SK-N-SH (cell line): ENCODE measurements at regions not wholly inside any gene's neighbourhood (a gene's known extent, or its start where the extent isn't known, plus 50 kb on each side); places are given as distances from the start of the nearest gene placed in this dataset.

Experiments used
- CTCF ChIA-PET: fragments of 300-600, 350-600 bp; formaldehyde crosslinking; extraction: SDS; loops from one replicate; lab custom pipeline; 2021; lab: Yijun Ruan, JAX
- POLR2A ChIA-PET: fragments of 350-600 bp; sonication (Branson Sonifier 250); formaldehyde crosslinking; extraction: SDS; loops from one replicate; lab custom pipeline; 2020; ENCODE audit warnings: antibody characterized with exemption, inconsistent platforms; lab: Yijun Ruan, JAX
- DNase-seq: peaks from one replicate; pipeline ENCODE4 v3.0.0; 2012
- H2AFZ ChIP-seq: fragments of 200-600 bp; sonication (generic); 2 replicates; pipeline ENCODE4 v1.8.1; 2016; ENCODE audit warnings: antibody characterized with exemption, mild to moderate bottlenecking, low read depth
- H3F3A ChIP-seq: fragments of 200-600 bp; sonication (generic); replicated peaks from 2 replicates; pipeline ENCODE3; 2016; ENCODE audit warnings: antibody characterized with exemption, mild to moderate bottlenecking; ENCODE audit not compliant: insufficient read depth
- H3K27ac ChIP-seq, 2 experiments: fragments of 200-500 bp in 1 of 2; fragments of 200-600 bp in 1 of 2; sonication (Bioruptor generic) in 1 of 2; sonication (generic), shearing (Covaris generic) in 1 of 2; 2 replicates each; pipeline versions ENCODE4 v1.5.1 to v1.6.1; 2014 to 2016; ENCODE audit warnings: low read depth in 2 of 2, inconsistent platforms in 1 of 2, low read length in 1 of 2, mild to moderate bottlenecking in 1 of 2, mixed read lengths in 1 of 2
- H3K27me3 ChIP-seq: fragments of 200-600 bp; sonication (generic), shearing (Covaris generic); 2 replicates; pipeline ENCODE4 v1.6.1; 2016; ENCODE audit warnings: mixed run types; ENCODE audit not compliant: insufficient read depth
- H3K36me3 ChIP-seq, 2 experiments: fragments of 200-500 bp in 1 of 2; fragments of 200-600 bp in 1 of 2; sonication (Bioruptor generic) in 1 of 2; sonication (generic) in 1 of 2; replicated peaks in 1 of 2; 2 replicates each; pipeline versions ENCODE3 to v1.5.1; 2014 to 2016; ENCODE audit warnings: low read length in 1 of 2, mild to moderate bottlenecking in 1 of 2; ENCODE audit not compliant: insufficient read depth in 2 of 2, control insufficient read depth in 1 of 2
- H3K4me1 ChIP-seq, 2 experiments: fragments of 200-500 bp in 1 of 2; fragments of 200-600 bp in 1 of 2; sonication (Bioruptor generic) in 1 of 2; sonication (generic), shearing (Covaris generic) in 1 of 2; 2 replicates each; pipeline versions ENCODE4 v1.5.1 to v1.6.1; 2014 to 2016; ENCODE audit warnings: low read depth in 1 of 2, low read length in 1 of 2, mixed run types in 1 of 2; ENCODE audit not compliant: insufficient read depth in 2 of 2, control insufficient read depth in 1 of 2
- H3K4me2 ChIP-seq: fragments of 200-600 bp; sonication (generic), shearing (Covaris generic); 2 replicates; pipeline ENCODE4 v1.6.1; 2017; ENCODE audit warnings: mixed run types
- H3K4me3 ChIP-seq, 2 experiments: fragments of 200-500 bp in 1 of 2; fragments of 200-600 bp in 1 of 2; sonication (Bioruptor generic) in 1 of 2; sonication (generic), shearing (Covaris generic) in 1 of 2; 2 replicates each; pipeline versions ENCODE4 v1.5.1 to v1.8.1; 2014 to 2016; ENCODE audit warnings: low read depth in 2 of 2, inconsistent platforms in 1 of 2, low read length in 1 of 2, mild to moderate bottlenecking in 1 of 2, mixed read lengths in 1 of 2, moderate library complexity in 1 of 2
- H3K79me2 ChIP-seq: fragments of 200-600 bp; sonication (generic); 2 replicates; pipeline ENCODE4 v1.8.1; 2017; ENCODE audit warnings: mild to moderate bottlenecking; ENCODE audit not compliant: insufficient read depth
- H3K9ac ChIP-seq: fragments of 200-600 bp; sonication (generic); 2 replicates; pipeline ENCODE4 v1.6.1; 2017; ENCODE audit warnings: mixed run types
- H3K9me2 ChIP-seq: fragments of 200-600 bp; sonication (generic); 2 replicates; pipeline ENCODE4 v1.6.1; 2017; ENCODE audit warnings: mixed run types
- H3K9me3 ChIP-seq: fragments of 200-600 bp; sonication (generic); 2 replicates; pipeline ENCODE4 v1.6.1; 2017; ENCODE audit warnings: mixed run types, mild to moderate bottlenecking, moderate library complexity
- H4K20me1 ChIP-seq: fragments of 200-600 bp; sonication (generic); 2 replicates; pipeline ENCODE4 v1.6.1; 2017; ENCODE audit warnings: mild to moderate bottlenecking, mixed run types; ENCODE audit not compliant: insufficient read depth
- ELF1 ChIP-seq: IDR thresholded peaks from 2 replicates; pipeline ENCODE4 v1.4.0; 2012
- EP300 ChIP-seq, 2 experiments: IDR thresholded peaks; 2 replicates each; pipeline versions ENCODE4 v1.4.0 to v1.6.1; 2012; ENCODE audit warnings: borderline replicate concordance in 1 of 2, low read depth in 1 of 2, low read length in 1 of 2
- EZH2phosphoT487 ChIP-seq: fragments of 200-600 bp; sonication (generic); IDR thresholded peaks from 2 replicates; pipeline ENCODE4 v1.6.1; 2017; ENCODE audit warnings: low read depth, mixed run types, mild to moderate bottlenecking, antibody characterized with exemption, moderate library complexity, borderline replicate concordance
- GABPA ChIP-seq: IDR thresholded peaks from 2 replicates; pipeline ENCODE4 v1.4.0; 2012; ENCODE audit warnings: low read depth, mild to moderate bottlenecking
- GATA2 ChIP-seq: sonication (generic); formaldehyde crosslinking; IDR thresholded peaks from 2 replicates; pipeline ENCODE4 v1.5.0; 2020; ENCODE audit warnings: mild to moderate bottlenecking, missing genetic modification reagents
- MXI1 ChIP-seq: IDR thresholded peaks from 2 replicates; pipeline ENCODE4 v1.6.1; 2012; ENCODE audit warnings: mild to moderate bottlenecking, low read depth, low read length, improper control_type of control experiment
- NRF1 ChIP-seq: IDR thresholded peaks from 2 replicates; pipeline ENCODE4 v1.6.1; 2012; ENCODE audit warnings: low read depth, mild to moderate bottlenecking, low read length
- POLR2AphosphoS5 ChIP-seq: IDR thresholded peaks from 2 replicates; pipeline ENCODE4 v1.6.1; 2012; ENCODE audit warnings: low read depth, low read length
- RAD21 ChIP-seq: IDR thresholded peaks from 2 replicates; pipeline ENCODE4 v1.6.1; 2012; ENCODE audit warnings: mild to moderate bottlenecking, low read length
- REST ChIP-seq: IDR thresholded peaks from 2 replicates; pipeline ENCODE4 v1.6.1; 2012; ENCODE audit warnings: mild to moderate bottlenecking, low read depth, low read length, moderate library complexity
- RFX5 ChIP-seq: IDR thresholded peaks from 2 replicates; pipeline ENCODE4 v1.6.1; 2012; ENCODE audit warnings: mild to moderate bottlenecking, improper control_type of control experiment, low read length
- RXRA ChIP-seq: IDR thresholded peaks from 2 replicates; pipeline ENCODE4 v1.4.0; 2012; ENCODE audit warnings: low read depth, mild to moderate bottlenecking, borderline replicate concordance
- SMC3 ChIP-seq: IDR thresholded peaks from 2 replicates; pipeline ENCODE4 v1.6.1; 2012; ENCODE audit warnings: low read depth, low read length, improper control_type of control experiment
- TAF1 ChIP-seq: IDR thresholded peaks from 2 replicates; pipeline ENCODE4 v1.6.1; 2012; ENCODE audit warnings: low read depth, mild to moderate bottlenecking, low read length, moderate library complexity, borderline replicate concordance
- TCF12 ChIP-seq: IDR thresholded peaks from 2 replicates; pipeline ENCODE4 v1.4.0; 2012
- USF1 ChIP-seq: IDR thresholded peaks from 2 replicates; pipeline ENCODE4 v1.4.0; 2012; ENCODE audit warnings: low read depth, borderline replicate concordance
- USF2 ChIP-seq: fragments of 150-350 bp; IDR thresholded peaks from 2 replicates; pipeline ENCODE4 v1.6.1; 2017; ENCODE audit warnings: antibody characterized with exemption, low read length, low read depth, borderline replicate concordance
- WGBS: methylation state at CpG from one replicate; pipeline ENCODE4 v1.1.6; 2017; ENCODE audit warnings: low lambda C conversion rate; 5-methylcytosine and 5-hydroxymethylcytosine counted together
- TF ChIP-seq, protein P1 (sequence below): IDR thresholded peaks from 2 replicates; pipeline ENCODE4 v1.4.0; 2012; ENCODE audit warnings: low read depth, borderline replicate concordance
- TF ChIP-seq, protein P2 (sequence below): fragments of 150-350 bp; IDR thresholded peaks from 2 replicates; pipeline ENCODE4 v1.6.1; 2016; ENCODE audit warnings: mild to moderate bottlenecking, low read depth, low read length
- TF ChIP-seq, protein P3 (sequence below): IDR thresholded peaks from 2 replicates; pipeline ENCODE4 v1.4.0; 2012; ENCODE audit warnings: low read depth

- TF ChIP-seq USF1 = no peak
- TF ChIP-seq USF2 = no peak
- TF ChIP-seq NRF1 = no peak
- no peak for TF ChIP-seq POLR2AphosphoS5
- TF ChIP-seq ELF1 = no peak
- no peak for TF ChIP-seq EP300 (IDR thresholded peaks at IDR 0.05; ENCODE audit: borderline replicate concordance in 1 of 2, low read depth in 1 of 2, low read length in 1 of 2)
- no peak for TF ChIP-seq RXRA
- TF ChIP-seq SMC3 = no peak
- no peak for TF ChIP-seq MXI1
- TF ChIP-seq, protein P1, sequence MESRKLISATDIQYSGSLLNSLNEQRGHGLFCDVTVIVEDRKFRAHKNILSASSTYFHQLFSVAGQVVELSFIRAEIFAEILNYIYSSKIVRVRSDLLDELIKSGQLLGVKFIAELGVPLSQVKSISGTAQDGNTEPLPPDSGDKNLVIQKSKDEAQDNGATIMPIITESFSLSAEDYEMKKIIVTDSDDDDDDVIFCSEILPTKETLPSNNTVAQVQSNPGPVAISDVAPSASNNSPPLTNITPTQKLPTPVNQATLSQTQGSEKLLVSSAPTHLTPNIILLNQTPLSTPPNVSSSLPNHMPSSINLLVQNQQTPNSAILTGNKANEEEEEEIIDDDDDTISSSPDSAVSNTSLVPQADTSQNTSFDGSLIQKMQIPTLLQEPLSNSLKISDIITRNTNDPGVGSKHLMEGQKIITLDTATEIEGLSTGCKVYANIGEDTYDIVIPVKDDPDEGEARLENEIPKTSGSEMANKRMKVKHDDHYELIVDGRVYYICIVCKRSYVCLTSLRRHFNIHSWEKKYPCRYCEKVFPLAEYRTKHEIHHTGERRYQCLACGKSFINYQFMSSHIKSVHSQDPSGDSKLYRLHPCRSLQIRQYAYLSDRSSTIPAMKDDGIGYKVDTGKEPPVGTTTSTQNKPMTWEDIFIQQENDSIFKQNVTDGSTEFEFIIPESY = no peak
- no peak for TF ChIP-seq TCF12
- TF ChIP-seq, protein P2, sequence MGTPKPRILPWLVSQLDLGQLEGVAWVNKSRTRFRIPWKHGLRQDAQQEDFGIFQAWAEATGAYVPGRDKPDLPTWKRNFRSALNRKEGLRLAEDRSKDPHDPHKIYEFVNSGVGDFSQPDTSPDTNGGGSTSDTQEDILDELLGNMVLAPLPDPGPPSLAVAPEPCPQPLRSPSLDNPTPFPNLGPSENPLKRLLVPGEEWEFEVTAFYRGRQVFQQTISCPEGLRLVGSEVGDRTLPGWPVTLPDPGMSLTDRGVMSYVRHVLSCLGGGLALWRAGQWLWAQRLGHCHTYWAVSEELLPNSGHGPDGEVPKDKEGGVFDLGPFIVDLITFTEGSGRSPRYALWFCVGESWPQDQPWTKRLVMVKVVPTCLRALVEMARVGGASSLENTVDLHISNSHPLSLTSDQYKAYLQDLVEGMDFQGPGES = no peak
- TF ChIP-seq RFX5 = no peak
- no peak for TF ChIP-seq RAD21
- TF ChIP-seq GATA2 (CRISPR knock-in tag) = no peak
- TF ChIP-seq TAF1 = no peak
- no peak for TF ChIP-seq EZH2phosphoT487
- no peak for TF ChIP-seq GABPA
- TF ChIP-seq, protein P3, sequence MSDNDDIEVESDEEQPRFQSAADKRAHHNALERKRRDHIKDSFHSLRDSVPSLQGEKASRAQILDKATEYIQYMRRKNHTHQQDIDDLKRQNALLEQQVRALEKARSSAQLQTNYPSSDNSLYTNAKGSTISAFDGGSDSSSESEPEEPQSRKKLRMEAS = no peak
- no peak for TF ChIP-seq REST
- Histone ChIP-seq H3K79me2 (no peaks in the 10 kb centered on the region), H3K36me3 (no peaks in the 10 kb centered on the region), H3K9me3 (no peaks in the 10 kb centered on the region), H3K9ac (no peak overlapping the region), H3K4me1 (no peaks in the 10 kb centered on the region), H2AFZ (no peak overlapping the region), H3K4me3 (no peak overlapping the region), H3K27me3 (no peaks in the 10 kb centered on the region), H4K20me1 (no peaks in the 10 kb centered on the region), H3K9me2 (no peaks in the 10 kb centered on the region), H3F3A (no peaks in the 10 kb centered on the region), H3K4me2 (no peak overlapping the region), H3K27ac (no peak overlapping the region)
- DNase-seq = no peak
- 15% methylated on average over 1 of the region's 1 CpG for WGBS
- POLR2A ChIA-PET = no interaction called here
- CTCF ChIA-PET = no interaction called here
These were observed 500.9 kb upstream of the PRMT6 start for GRCh38 chr1:106555571-106555970.
